Trophoblast cell (in vitro differentiated cells and primary cell): ENCODE measurements at regions not wholly inside any gene's neighbourhood (a gene's known extent, or its start where the extent isn't known, plus 50 kb on each side); places are given as distances from the start of the nearest gene placed in this dataset.

Source experiments
- DNase-seq, 2 donors: peaks; one replicate each; pipeline ENCODE4 v3.0.0-alpha.2; 2016
- H2AFZ ChIP-seq: 2 replicates; pipeline ENCODE4 v1.6.1; 2013; ENCODE audit warnings: low read length, moderate library complexity, mild to moderate bottlenecking; ENCODE audit not compliant: insufficient read depth, poor library complexity
- H2AK5ac ChIP-seq: 2 replicates; pipeline ENCODE4 v1.6.1; 2013; ENCODE audit warnings: mild to moderate bottlenecking, low read length
- H2BK120ac ChIP-seq: 2 replicates; pipeline ENCODE4 v1.6.1; 2013; ENCODE audit warnings: low read length, mild to moderate bottlenecking, moderate library complexity; ENCODE audit not compliant: insufficient read depth, poor library complexity
- H2BK12ac ChIP-seq: 2 replicates; pipeline ENCODE4 v1.6.1; 2013; ENCODE audit warnings: mild to moderate bottlenecking, low read length, moderate library complexity
- H2BK5ac ChIP-seq: 2 replicates; pipeline ENCODE4 v1.6.1; 2013; ENCODE audit warnings: low read length, low read depth, moderate library complexity, mild to moderate bottlenecking; ENCODE audit not compliant: poor library complexity
- H3K14ac ChIP-seq: 2 replicates; pipeline ENCODE4 v1.6.1; 2013; ENCODE audit warnings: mild to moderate bottlenecking, low read length
- H3K18ac ChIP-seq: 2 replicates; pipeline ENCODE4 v1.6.1; 2013; ENCODE audit warnings: mild to moderate bottlenecking, low read length
- H3K23ac ChIP-seq: 2 replicates; pipeline ENCODE4 v1.6.1; 2013; ENCODE audit warnings: low read length
- H3K27ac ChIP-seq: 2 replicates; pipeline ENCODE4 v1.5.1; 2013; ENCODE audit warnings: low read depth, mild to moderate bottlenecking, inconsistent platforms, low read length, moderate library complexity
- H3K27me3 ChIP-seq: 2 replicates; pipeline ENCODE4 v1.6.1; 2013; ENCODE audit warnings: inconsistent platforms, mild to moderate bottlenecking, low read length, moderate library complexity; ENCODE audit not compliant: insufficient read depth
- H3K36me3 ChIP-seq, 2 experiments: 1 replicate in 1 of 2; 2 replicates in 1 of 2; pipeline ENCODE4 v1.6.1; 2013; ENCODE audit warnings: low read length in 2 of 2, mild to moderate bottlenecking in 2 of 2, moderate library complexity in 1 of 2; ENCODE audit not compliant: insufficient read depth in 2 of 2, control insufficient read depth in 1 of 2
- H3K4ac ChIP-seq: 2 replicates; pipeline ENCODE4 v1.6.1; 2013; ENCODE audit warnings: low read depth, mild to moderate bottlenecking, low read length, moderate library complexity
- H3K4me1 ChIP-seq, 2 experiments: 1 replicate in 1 of 2; 2 replicates in 1 of 2; pipeline ENCODE4 v1.6.1; 2013; ENCODE audit warnings: low read length in 2 of 2, mild to moderate bottlenecking in 2 of 2, moderate library complexity in 1 of 2; ENCODE audit not compliant: insufficient read depth in 2 of 2, control insufficient read depth in 1 of 2
- H3K4me2 ChIP-seq: 2 replicates; pipeline ENCODE4 v1.6.1; 2013; ENCODE audit warnings: inconsistent platforms, mild to moderate bottlenecking, low read length, moderate library complexity
- H3K4me3 ChIP-seq: 2 replicates; pipeline ENCODE4 v1.5.1; 2013; ENCODE audit warnings: mild to moderate bottlenecking, low read depth, low read length, inconsistent platforms
- H3K79me1 ChIP-seq: one replicate; pipeline ENCODE4 v1.6.1; 2013; ENCODE audit warnings: low read length
- H3K79me2 ChIP-seq: 2 replicates; pipeline ENCODE4 v1.6.1; 2013; ENCODE audit warnings: low read length, mild to moderate bottlenecking; ENCODE audit not compliant: control insufficient read depth, insufficient read depth, poor library complexity
- H3K9ac ChIP-seq: 2 replicates; pipeline ENCODE4 v1.6.1; 2013; ENCODE audit warnings: mild to moderate bottlenecking, low read length
- H3K9me3 ChIP-seq: 2 replicates; pipeline ENCODE4 v1.6.1; 2013; ENCODE audit warnings: low read depth, mild to moderate bottlenecking, control low read depth, inconsistent platforms, low read length; ENCODE audit not compliant: insufficient read depth
- H4K12ac ChIP-seq: 2 replicates; pipeline ENCODE4 v1.6.1; 2013; ENCODE audit warnings: low read depth, mild to moderate bottlenecking, low read length, moderate library complexity
- H4K8ac ChIP-seq: 2 replicates; pipeline ENCODE4 v1.6.1; 2013; ENCODE audit warnings: low read depth, mild to moderate bottlenecking, low read length, moderate library complexity
- H4K91ac ChIP-seq: one replicate; pipeline ENCODE4 v1.6.1; 2013; ENCODE audit warnings: low read depth, mild to moderate bottlenecking, low read length, moderate library complexity
- WGBS: extraction: QIAGEN DNeasy Blood & Tissue Kit; methylation state at CpG from one replicate; pipeline ENCODE4 v1.1.7; 2013; ENCODE audit warnings: missing lambda C conversion rate; ENCODE audit not compliant: insufficient read length, insufficient coverage; ENCODE audit errors: extremely low coverage; 5-methylcytosine and 5-hydroxymethylcytosine counted together

GRCh38 chr13:111923991-111924677, 142.8 kb upstream of the SOX1 start:
- Histone ChIP-seq H3K4me1 (no peaks in the 10 kb centered on the region), H3K9ac (no peak overlapping the region), H3K79me2 (no peaks in the 10 kb centered on the region), H2BK5ac (no peak overlapping the region), H3K4me3 (no peak overlapping the region), H4K12ac (no peak overlapping the region), H3K18ac (no peak overlapping the region), H3K27me3 (no peaks in the 10 kb centered on the region), H3K4me2 (no peak overlapping the region), H3K14ac (no peak overlapping the region), H3K36me3 (no peaks in the 10 kb centered on the region), H3K4ac (no peak overlapping the region), H4K8ac (no peak overlapping the region), H4K91ac (no peak overlapping the region), H2BK120ac (no peak overlapping the region), H3K79me1 (no peaks in the 10 kb centered on the region), H3K9me3 (peaks cover 1% of the 10 kb centered on the region), H2AK5ac (no peak overlapping the region), H2AFZ (no peak overlapping the region), H2BK12ac (no peak overlapping the region), H3K23ac (no peak overlapping the region), H3K27ac (no peak overlapping the region)
- no peak for DNase-seq
- no CpG with 5 or more reads among the region's 15 CpGs for WGBS

DNA sequence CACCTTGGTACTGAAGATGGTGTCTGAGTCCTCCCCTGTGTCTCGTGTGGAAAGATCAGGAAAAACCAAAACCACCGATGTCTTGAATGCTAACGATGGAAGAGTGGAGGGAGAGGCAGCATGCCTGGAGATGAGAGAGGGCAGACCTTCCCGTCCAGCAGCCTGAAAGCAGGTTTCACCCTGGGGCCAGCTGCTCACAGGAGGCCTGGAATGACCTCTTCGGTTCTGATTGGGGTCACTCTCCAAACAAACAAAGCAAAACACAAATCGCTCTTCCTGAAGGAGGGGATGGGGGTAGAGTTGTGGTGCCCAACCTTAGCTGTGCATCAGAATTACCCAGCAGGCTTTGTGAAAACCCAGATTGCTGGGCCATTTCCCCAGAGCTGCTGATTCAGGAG, 142.3 kb upstream of the SOX1 start:
- Histone ChIP-seq H3K4ac (no peak overlapping the region), H4K91ac (no peak overlapping the region), H3K23ac (no peak overlapping the region), H3K27me3 (no peaks in the 10 kb centered on the region), H2BK12ac (no peak overlapping the region), H2BK120ac (no peak overlapping the region), H3K79me2 (no peaks in the 10 kb centered on the region), H2AFZ (no peak overlapping the region), H3K79me1 (no peaks in the 10 kb centered on the region), H4K8ac (no peak overlapping the region), H3K4me2 (no peak overlapping the region), H3K4me3 (no peak overlapping the region), H2BK5ac (no peak overlapping the region), H3K9me3 (peaks cover 1% of the 10 kb centered on the region), H4K12ac (no peak overlapping the region), H3K14ac (no peak overlapping the region), H3K36me3 (no peaks in the 10 kb centered on the region), H3K27ac (no peak overlapping the region), H2AK5ac (no peak overlapping the region), H3K4me1 (no peaks in the 10 kb centered on the region), H3K9ac (no peak overlapping the region), H3K18ac (no peak overlapping the region)
- WGBS = no CpG with 5 or more reads among the region's 6 CpGs
- DNase-seq = no peak

DNA sequence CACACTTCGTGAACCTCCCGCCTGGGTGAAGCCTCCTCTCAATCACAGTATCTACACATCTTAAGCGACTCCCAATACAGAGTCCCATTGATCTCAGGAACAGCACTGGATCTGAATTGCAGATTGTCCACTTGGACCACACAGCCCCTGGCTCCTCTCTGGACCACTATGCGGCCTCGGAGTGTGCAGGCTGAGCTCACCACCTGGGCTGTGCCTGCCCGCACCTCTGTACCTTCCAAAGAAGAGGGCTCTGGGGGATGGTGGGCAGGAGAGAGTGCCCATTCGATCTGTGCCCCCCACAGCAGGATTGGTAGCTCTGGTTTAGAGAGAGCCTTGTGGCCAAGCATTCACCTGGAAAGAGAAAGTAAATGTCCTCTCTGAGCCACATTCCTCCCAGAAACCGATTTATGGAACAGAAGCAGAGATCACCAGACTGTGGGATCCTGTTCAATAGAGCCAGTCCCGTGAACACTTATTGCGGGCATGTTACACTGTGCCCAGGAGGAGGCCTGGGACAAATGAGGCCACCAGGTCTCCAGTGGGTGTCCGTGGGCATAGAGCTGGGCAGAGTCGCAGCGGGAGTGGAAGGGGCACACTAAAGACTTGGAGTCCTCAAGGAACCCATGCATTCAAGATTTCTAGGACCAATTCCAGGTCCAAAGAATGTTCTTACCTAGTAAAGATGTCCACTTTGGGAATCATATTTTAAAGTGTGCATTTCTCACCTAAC, 141.6 kb upstream of the SOX1 start:
- Histone ChIP-seq H3K14ac (no peak overlapping the region), H3K9ac (no peak overlapping the region), H3K9me3 (peaks cover 1% of the 10 kb centered on the region), H2BK120ac (no peak overlapping the region), H3K18ac (no peak overlapping the region), H3K4me3 (no peak overlapping the region), H4K8ac (no peak overlapping the region), H2AK5ac (no peak overlapping the region), H2BK5ac (no peak overlapping the region), H3K79me1 (no peaks in the 10 kb centered on the region), H3K79me2 (no peaks in the 10 kb centered on the region), H3K27ac (no peak overlapping the region), H3K27me3 (no peaks in the 10 kb centered on the region), H2BK12ac (no peak overlapping the region), H2AFZ (no peak overlapping the region), H3K23ac (no peak overlapping the region), H3K4me1 (no peaks in the 10 kb centered on the region), H3K4me2 (no peak overlapping the region), H3K36me3 (no peaks in the 10 kb centered on the region), H3K4ac (no peak overlapping the region), H4K12ac (no peak overlapping the region), H4K91ac (no peak overlapping the region)
- no CpG with 5 or more reads among the region's 13 CpGs for WGBS
- no peak for DNase-seq

- H3K9ac ChIP-seq = no peak overlapping the region
- H2AK5ac ChIP-seq = no peak overlapping the region
- no peak overlapping the region for H4K8ac ChIP-seq
- peaks cover 1% of the 10 kb centered on the region for H3K9me3 ChIP-seq
- H2BK12ac ChIP-seq = no peak overlapping the region
- no peaks in the 10 kb centered on the region for H3K36me3 ChIP-seq
- H3K23ac ChIP-seq = no peak overlapping the region
- no peaks in the 10 kb centered on the region for H3K79me1 ChIP-seq
- H3K27me3 ChIP-seq = no peaks in the 10 kb centered on the region
- no peak overlapping the region for H3K4ac ChIP-seq
- no peak overlapping the region for H3K18ac ChIP-seq
- H3K4me1 ChIP-seq = no peaks in the 10 kb centered on the region
- H3K27ac ChIP-seq = no peak overlapping the region
- H2BK120ac ChIP-seq = no peak overlapping the region
- H4K12ac ChIP-seq = no peak overlapping the region
- H3K4me3 ChIP-seq = no peak overlapping the region
- no peak for DNase-seq
- no peak overlapping the region for H2BK5ac ChIP-seq
- no peak overlapping the region for H3K14ac ChIP-seq
- H2AFZ ChIP-seq = no peak overlapping the region
- no peak overlapping the region for H4K91ac ChIP-seq
- no peak overlapping the region for H3K4me2 ChIP-seq
- no peaks in the 10 kb centered on the region for H3K79me2 ChIP-seq
- no CpG with 5 or more reads among the region's 15 CpGs for WGBS
These were observed 140.3 kb upstream of the SOX1 start for GRCh38 chr13:111926501-111927180.
